DMS 273 (cell line): ENCODE measurements at regions not wholly inside any gene's neighbourhood (a gene's known extent, or its start where the extent isn't known, plus 50 kb on each side); places are given as distances from the start of the nearest gene placed in this dataset.
"Not testable (repeated sequence)": the region's sequence is repeated elsewhere in the genome, so short reads cannot be mapped to it uniquely, and the experiment has no call there.

Source experiments
- DNase-seq: peaks from one replicate; lab custom pipeline; 2025; ENCODE audit not compliant: unreplicated experiment; lab: John Stamatoyannopoulos, UW

- DNase-seq = no peak
Measured at GRCh38 chr4:134145369-134145768, 56.2 kb downstream of the PABPC4L start.

- no peak for DNase-seq
Measured at GRCh38 chr4:134144337-134144736, 57.3 kb downstream of the PABPC4L start.

- no peak for DNase-seq
Measured at GRCh38 chr4:134141728-134142127, 59.9 kb downstream of the PABPC4L start.

GRCh38 chr4:134139188-134139587 lies 62.4 kb downstream of the PABPC4L start:
- no peak for DNase-seq

GRCh38 chr4:134132086-134132783 lies 69.4 kb downstream of the PABPC4L start:
- DNase-seq = no peak

- DNase-seq = no peak
Measured at GRCh38 chr4:134126955-134127354, 74.6 kb downstream of the PABPC4L start.

GRCh38 chr4:134126000-134126560 lies 75.5 kb downstream of the PABPC4L start:
- no peak for DNase-seq

GRCh38 chr4:134122903-134123302 lies 78.7 kb downstream of the PABPC4L start:
- no peak for DNase-seq

GRCh38 chr4:134117392-134118183 lies 84.0 kb downstream of the PABPC4L start:
- DNase-seq = no peak

- no peak for DNase-seq
Measured at GRCh38 chr4:134089885-134090284, 111.7 kb downstream of the PABPC4L start.

GRCh38 chr4:134085496-134085895 lies 116.1 kb downstream of the PABPC4L start:
- no peak for DNase-seq

GRCh38 chr4:134079085-134079484 lies 122.5 kb downstream of the PABPC4L start:
- not testable (repeated sequence) for DNase-seq

GRCh38 chr4:134078230-134078914 lies 123.2 kb downstream of the PABPC4L start:
- DNase-seq = no peak

GRCh38 chr4:134073711-134074110 lies 127.9 kb downstream of the PABPC4L start:
- DNase-seq = no peak

GRCh38 chr4:134072137-134072536 lies 129.5 kb downstream of the PABPC4L start:
- no peak for DNase-seq

GRCh38 chr4:134070174-134070573 lies 131.4 kb downstream of the PABPC4L start:
- DNase-seq = no peak

GRCh38 chr4:134057356-134057755 lies 144.2 kb downstream of the PABPC4L start:
- DNase-seq = no peak

- not testable (repeated sequence) for DNase-seq
Measured at GRCh38 chr4:134046221-134046620, 155.4 kb downstream of the PABPC4L start.

GRCh38 chr4:134045411-134045810 lies 156.2 kb downstream of the PABPC4L start:
- no peak for DNase-seq

GRCh38 chr4:134043266-134043665 lies 158.3 kb downstream of the PABPC4L start:
- DNase-seq = no peak

GRCh38 chr4:134028421-134028820 lies 173.2 kb downstream of the PABPC4L start:
- DNase-seq = no peak
